Heart right ventricle (tissue), 16 donors: ENCODE measurements at regions not wholly inside any gene's neighbourhood (a gene's known extent, or its start where the extent isn't known, plus 50 kb on each side); places are given as distances from the start of the nearest gene placed in this dataset.

Experiments used
- ATAC-seq, 8 donors: fragments of 200-7000 bp; cut with Tn5 transposase; one replicate each; pipeline ENCODE4 v1.9.1; 2020; ENCODE audit warnings: mild to moderate bottlenecking in 8 of 8, moderate library complexity in 8 of 8, moderate number of reproducible peaks in 1 of 8
- DNase-seq, 2 donors: peaks; one replicate each; pipeline ENCODE4 v3.0.0-alpha.2; 2020
- H3K27ac ChIP-seq, 10 donors: fragments of 200-600 bp; sonication (generic) in 2 of 10; one replicate each; pipeline versions ENCODE4 v1.5.0 to v1.8.0; 2020 to 2022; ENCODE audit warnings: mild to moderate bottlenecking in 3 of 10
- H3K27me3 ChIP-seq, 7 donors: fragments of 200-600 bp; one replicate each; pipeline ENCODE4 v1.8.0; 2021 to 2022; ENCODE audit warnings: mild to moderate bottlenecking in 2 of 7
- H3K36me3 ChIP-seq, 9 donors: fragments of 200-600 bp; sonication (generic) in 1 of 9; one replicate each; pipeline versions ENCODE4 v1.5.0 to v1.8.0; 2020 to 2022; ENCODE audit warnings: mild to moderate bottlenecking in 2 of 9
- H3K4me1 ChIP-seq, 9 donors: fragments of 200-600 bp; sonication (generic) in 1 of 9; one replicate each; pipeline versions ENCODE4 v1.5.0 to v1.8.0; 2020 to 2022; ENCODE audit warnings: mild to moderate bottlenecking in 4 of 9
- H3K4me3 ChIP-seq, 10 donors: fragments of 200-600 bp; sonication (generic) in 2 of 10; one replicate each; pipeline versions ENCODE4 v1.5.0 to v1.8.0; 2020 to 2022; ENCODE audit warnings: mild to moderate bottlenecking in 7 of 10, moderate library complexity in 2 of 10
- H3K9me3 ChIP-seq, 11 donors: fragments of 200-600 bp in 10 of 11; sonication (generic) in 2 of 11; one replicate each; pipeline versions ENCODE4 v1.5.0 to v1.8.0; 2013 to 2022; ENCODE audit warnings: mild to moderate bottlenecking in 2 of 11, control low read depth in 1 of 11, moderate library complexity in 1 of 11
- WGBS, 2 donors: extraction: QIAGEN DNeasy Blood & Tissue Kit; methylation state at CpG; one replicate each; pipeline ENCODE4 v1.1.7; 2013; ENCODE audit warnings: inconsistent platforms in 1 of 2; 5-methylcytosine and 5-hydroxymethylcytosine counted together
- intact Hi-C, 10 donors: fragments of 100-400 bp; cut with DNase I; formaldehyde crosslinking; loops; one replicate each; pipeline versions ENCODE4 v1.11.1 to v1.14.2; 2022
- TF ChIP-seq, protein P1 (sequence below), 9 donors: fragments of 200-600 bp; sonication (generic) in 2 of 9; IDR thresholded peaks; one replicate each; pipeline versions ENCODE4 v1.5.0 to v1.8.0; 2021 to 2022; ENCODE audit warnings: antibody characterized with exemption in 9 of 9, mild to moderate bottlenecking in 5 of 9, moderate library complexity in 1 of 9
- donor health status: Arrhythmogenic right ventricular cardiomyopathy.
- donor health status: ischemic (EF 13 %, LVEDD 7.1; RV severe dilation, severe dysfunction).
- donor health status: healthy with polysubstance abuse.
- donor health status: DM: no; HTN: yes; CAD: no.
- donor health status: DM: no; HTN: no; CAD: no.
- donor health status: ischemic (EF 25% LVEDD 6.9; RV normal size, moderate dysfunction).
- donor health status: ischemic (EF 25% LVEDD 5.7; RV mildly dilated, moderate dysfunction).
- donor health status: healthy.
- donor health status: DM: yes; HTN: yes; CAD: no.
- donor health status: Ischemic cardiomyopathy.
- donor health status: ischemic (EF 35%, LVEDD 5.7; RV mildly dilated, moderate dysfunction).
- donor health status: nonischemic (EF 11% LVEDD 7.7; RV severe dilation, severe dysfunction).
- donor health status: DM: yes; HTN: yes; CAD: no.
- donor health status: PGD.
- donor health status: ischemic (EF 29% LVEDD 5.4; RV normal size, mild dysfunction).
- donor health status: nonischemic (EF 23%, LVEDD 6.1; RV moderate dilation, normal function).

DNA sequence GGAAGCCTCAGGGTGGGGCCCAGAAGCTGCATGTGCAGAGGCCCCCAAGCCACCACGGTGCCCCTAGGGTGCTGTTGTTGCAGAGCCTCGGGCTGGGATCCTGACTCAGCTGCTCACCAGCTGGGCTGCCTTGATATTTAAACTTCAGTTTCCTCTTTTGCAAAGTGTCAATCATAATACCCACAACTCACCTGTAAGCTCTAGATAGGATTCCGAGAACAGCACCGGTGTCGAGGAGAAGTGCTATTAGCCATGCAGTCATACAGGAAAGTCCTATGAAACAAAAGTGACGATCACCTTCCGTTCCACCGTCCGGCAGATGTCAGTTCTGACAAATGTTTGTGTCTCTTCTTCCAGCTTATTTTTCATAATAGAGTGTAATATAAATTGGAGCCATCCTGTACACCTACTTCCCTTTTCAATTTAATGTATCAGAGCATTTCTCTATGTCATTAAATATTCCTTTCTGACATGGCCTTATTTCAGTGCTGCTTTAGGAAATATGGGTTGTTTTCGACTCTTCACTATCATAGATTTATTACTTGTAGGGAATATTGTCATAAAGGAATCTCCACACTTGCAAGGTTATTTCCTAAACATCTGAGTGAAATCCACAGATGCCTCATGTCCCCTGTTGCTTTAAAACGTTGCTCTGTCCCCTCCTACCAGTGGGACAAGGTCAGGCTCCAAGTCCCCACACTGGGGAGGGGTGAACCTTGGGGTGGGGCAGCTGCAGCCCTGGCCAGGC lies 100.8 kb downstream of the SIK1 start:
- ATAC-seq = no peak
- Histone ChIP-seq H3K27me3 (no peaks in the 10 kb centered on the region), H3K9me3 (no peaks in the 10 kb centered on the region), H3K4me1 (peaks cover 0 to 13% (median 7%) of the 10 kb centered on the region in 9 donors), H3K27ac (no peak overlapping the region), H3K36me3 (no peaks in the 10 kb centered on the region), H3K4me3 (no peak overlapping the region)
- 75 to 77% methylated on average over 11 of the region's 11 CpGs for WGBS, 2 donors
- TF ChIP-seq, protein P1, sequence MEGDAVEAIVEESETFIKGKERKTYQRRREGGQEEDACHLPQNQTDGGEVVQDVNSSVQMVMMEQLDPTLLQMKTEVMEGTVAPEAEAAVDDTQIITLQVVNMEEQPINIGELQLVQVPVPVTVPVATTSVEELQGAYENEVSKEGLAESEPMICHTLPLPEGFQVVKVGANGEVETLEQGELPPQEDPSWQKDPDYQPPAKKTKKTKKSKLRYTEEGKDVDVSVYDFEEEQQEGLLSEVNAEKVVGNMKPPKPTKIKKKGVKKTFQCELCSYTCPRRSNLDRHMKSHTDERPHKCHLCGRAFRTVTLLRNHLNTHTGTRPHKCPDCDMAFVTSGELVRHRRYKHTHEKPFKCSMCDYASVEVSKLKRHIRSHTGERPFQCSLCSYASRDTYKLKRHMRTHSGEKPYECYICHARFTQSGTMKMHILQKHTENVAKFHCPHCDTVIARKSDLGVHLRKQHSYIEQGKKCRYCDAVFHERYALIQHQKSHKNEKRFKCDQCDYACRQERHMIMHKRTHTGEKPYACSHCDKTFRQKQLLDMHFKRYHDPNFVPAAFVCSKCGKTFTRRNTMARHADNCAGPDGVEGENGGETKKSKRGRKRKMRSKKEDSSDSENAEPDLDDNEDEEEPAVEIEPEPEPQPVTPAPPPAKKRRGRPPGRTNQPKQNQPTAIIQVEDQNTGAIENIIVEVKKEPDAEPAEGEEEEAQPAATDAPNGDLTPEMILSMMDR (IDR thresholded peaks at IDR 0.05) = no peak
- DNase-seq = peak in 1 of 2 donors; percentile 4
- intact Hi-C loops = loop anchor here in 1 of 10 donors (10.0 kb wide), 1 partner anchor 329 kb away; the partner anchor contains the start of genes HSF2BP and RRP1B

DNA sequence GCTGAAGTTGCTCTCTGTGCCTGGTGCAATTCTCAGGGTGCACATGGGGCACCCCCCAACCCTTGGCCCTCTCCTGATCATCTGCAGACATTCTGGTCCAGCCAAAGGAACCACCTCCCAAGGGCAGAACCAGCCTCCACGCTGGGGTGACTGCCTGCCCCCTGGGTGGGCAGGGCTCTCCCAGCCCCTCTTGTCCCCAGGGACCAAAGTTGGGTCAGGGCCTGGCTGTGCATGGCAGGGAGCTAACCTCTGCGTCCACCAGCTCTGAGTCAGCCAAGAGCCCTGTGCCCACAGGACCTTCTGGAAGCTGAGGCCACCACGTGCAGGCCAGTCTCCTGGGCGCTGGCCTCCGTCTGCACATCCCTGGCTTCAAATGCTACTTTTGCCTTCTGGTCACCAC lies 101.9 kb downstream of the SIK1 start:
- no peaks in the 10 kb centered on the region for H3K9me3 ChIP-seq
- no peak for DNase-seq
- intact Hi-C loops = loop anchor here in 1 of 10 donors (10.0 kb wide), 1 partner anchor 330 kb away; the partner anchor contains the start of genes HSF2BP and RRP1B
- no peak overlapping the region for H3K4me3 ChIP-seq
- H3K27me3 ChIP-seq = no peaks in the 10 kb centered on the region
- TF ChIP-seq, protein P1 (IDR thresholded peaks at IDR 0.05) = no peak
- no peak overlapping the region for H3K27ac ChIP-seq
- no peak for ATAC-seq
- 87 to 94% methylated on average over 5 of the region's 5 CpGs for WGBS, 2 donors
- peaks cover 0 to 15% (median 7%) of the 10 kb centered on the region in 9 donors for H3K4me1 ChIP-seq
- no peaks in the 10 kb centered on the region for H3K36me3 ChIP-seq

DNA sequence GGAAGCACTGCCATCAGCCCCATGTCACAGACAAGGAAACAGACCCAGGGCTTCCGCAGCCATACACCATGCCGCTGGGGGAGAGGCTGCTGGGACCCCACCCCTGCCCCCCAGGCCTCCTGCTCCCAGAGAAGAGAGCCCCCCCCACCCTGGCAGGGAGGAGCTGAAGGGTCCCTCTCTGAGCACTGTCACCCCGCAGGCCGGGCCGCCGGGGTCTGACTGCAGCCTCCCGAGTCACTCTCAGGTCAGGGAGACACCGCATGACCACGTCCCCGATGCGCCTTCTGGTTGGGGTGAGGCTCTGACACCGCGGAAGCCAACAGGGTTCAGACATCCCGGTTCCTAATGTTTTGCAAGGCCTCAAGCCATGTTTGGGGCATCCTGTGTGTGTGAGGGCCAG lies 102.3 kb downstream of the SIK1 start:
- DNase-seq = peak in 1 of 2 donors; percentile 5
- intact Hi-C loops = loop anchor here in 1 of 10 donors (10.0 kb wide), 1 partner anchor 330 kb away; the partner anchor contains the start of genes HSF2BP and RRP1B
- 92 to 96% methylated on average over 14 of the region's 14 CpGs for WGBS, 2 donors

More for the DNA sequence above, 102.3 kb downstream of the SIK1 start:
- TF ChIP-seq, protein P1 (IDR thresholded peaks at IDR 0.05) = no peak
- Histone ChIP-seq H3K4me1 (peaks cover 0 to 19% (median 7%) of the 10 kb centered on the region in 9 donors), H3K9me3 (no peaks in the 10 kb centered on the region), H3K27ac (no peak overlapping the region), H3K36me3 (no peaks in the 10 kb centered on the region), H3K27me3 (no peaks in the 10 kb centered on the region), H3K4me3 (no peak overlapping the region)
- ATAC-seq = no peak
